ENCODE measurements at regions not wholly inside any gene's neighbourhood (a gene's known extent, or its start where the extent isn't known, plus 50 kb on each side); places are given as distances from the start of the nearest gene placed in this dataset.
A peak's percentile ranks its signal among the peaks of the same experiment; 100 is the strongest.

DNA sequence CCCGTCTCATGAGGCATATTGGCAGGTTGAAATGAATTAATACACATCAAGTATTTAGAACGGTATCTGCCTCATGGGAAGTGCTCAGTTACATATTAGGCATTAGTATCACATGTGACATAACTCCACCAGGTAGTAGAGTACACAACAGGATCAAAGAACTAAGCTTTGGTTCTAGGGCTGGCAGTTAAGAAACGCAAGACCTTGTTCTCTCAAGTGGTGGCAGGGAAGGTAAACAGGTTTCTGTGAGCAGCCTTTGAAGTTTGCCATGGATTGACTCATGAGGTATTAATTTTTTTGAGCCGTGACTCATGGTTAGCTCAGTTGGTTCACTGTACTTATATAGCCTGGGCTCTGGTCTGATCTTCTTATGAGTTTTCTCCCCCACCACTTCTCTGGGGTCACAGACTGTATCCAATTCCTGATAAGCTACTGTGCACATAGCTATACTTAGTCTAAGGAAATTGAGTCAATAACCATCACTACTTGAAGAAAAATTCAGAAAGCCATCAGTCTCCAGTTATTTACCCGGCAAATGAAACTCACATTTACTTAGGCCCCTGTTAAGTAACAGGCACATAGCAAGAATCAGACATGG, 155.6 kb upstream of the STT3B start (continued):
- TF ChIP-seq, protein P1, sequence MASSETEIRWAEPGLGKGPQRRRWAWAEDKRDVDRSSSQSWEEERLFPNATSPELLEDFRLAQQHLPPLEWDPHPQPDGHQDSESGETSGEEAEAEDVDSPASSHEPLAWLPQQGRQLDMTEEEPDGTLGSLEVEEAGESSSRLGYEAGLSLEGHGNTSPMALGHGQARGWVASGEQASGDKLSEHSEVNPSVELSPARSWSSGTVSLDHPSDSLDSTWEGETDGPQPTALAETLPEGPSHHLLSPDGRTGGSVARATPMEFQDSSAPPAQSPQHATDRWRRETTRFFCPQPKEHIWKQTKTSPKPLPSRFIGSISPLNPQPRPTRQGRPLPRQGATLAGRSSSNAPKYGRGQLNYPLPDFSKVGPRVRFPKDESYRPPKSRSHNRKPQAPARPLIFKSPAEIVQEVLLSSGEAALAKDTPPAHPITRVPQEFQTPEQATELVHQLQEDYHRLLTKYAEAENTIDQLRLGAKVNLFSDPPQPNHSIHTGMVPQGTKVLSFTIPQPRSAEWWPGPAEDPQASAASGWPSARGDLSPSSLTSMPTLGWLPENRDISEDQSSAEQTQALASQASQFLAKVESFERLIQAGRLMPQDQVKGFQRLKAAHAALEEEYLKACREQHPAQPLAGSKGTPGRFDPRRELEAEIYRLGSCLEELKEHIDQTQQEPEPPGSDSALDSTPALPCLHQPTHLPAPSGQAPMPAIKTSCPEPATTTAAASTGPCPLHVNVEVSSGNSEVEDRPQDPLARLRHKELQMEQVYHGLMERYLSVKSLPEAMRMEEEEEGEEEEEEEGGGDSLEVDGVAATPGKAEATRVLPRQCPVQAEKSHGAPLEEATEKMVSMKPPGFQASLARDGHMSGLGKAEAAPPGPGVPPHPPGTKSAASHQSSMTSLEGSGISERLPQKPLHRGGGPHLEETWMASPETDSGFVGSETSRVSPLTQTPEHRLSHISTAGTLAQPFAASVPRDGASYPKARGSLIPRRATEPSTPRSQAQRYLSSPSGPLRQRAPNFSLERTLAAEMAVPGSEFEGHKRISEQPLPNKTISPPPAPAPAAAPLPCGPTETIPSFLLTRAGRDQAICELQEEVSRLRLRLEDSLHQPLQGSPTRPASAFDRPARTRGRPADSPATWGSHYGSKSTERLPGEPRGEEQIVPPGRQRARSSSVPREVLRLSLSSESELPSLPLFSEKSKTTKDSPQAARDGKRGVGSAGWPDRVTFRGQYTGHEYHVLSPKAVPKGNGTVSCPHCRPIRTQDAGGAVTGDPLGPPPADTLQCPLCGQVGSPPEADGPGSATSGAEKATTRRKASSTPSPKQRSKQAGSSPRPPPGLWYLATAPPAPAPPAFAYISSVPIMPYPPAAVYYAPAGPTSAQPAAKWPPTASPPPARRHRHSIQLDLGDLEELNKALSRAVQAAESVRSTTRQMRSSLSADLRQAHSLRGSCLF (CRISPR knock-in tag; IDR thresholded peaks at IDR 0.05; ENCODE audit: borderline replicate concordance): no peak
- TF ChIP-seq, protein P2, sequence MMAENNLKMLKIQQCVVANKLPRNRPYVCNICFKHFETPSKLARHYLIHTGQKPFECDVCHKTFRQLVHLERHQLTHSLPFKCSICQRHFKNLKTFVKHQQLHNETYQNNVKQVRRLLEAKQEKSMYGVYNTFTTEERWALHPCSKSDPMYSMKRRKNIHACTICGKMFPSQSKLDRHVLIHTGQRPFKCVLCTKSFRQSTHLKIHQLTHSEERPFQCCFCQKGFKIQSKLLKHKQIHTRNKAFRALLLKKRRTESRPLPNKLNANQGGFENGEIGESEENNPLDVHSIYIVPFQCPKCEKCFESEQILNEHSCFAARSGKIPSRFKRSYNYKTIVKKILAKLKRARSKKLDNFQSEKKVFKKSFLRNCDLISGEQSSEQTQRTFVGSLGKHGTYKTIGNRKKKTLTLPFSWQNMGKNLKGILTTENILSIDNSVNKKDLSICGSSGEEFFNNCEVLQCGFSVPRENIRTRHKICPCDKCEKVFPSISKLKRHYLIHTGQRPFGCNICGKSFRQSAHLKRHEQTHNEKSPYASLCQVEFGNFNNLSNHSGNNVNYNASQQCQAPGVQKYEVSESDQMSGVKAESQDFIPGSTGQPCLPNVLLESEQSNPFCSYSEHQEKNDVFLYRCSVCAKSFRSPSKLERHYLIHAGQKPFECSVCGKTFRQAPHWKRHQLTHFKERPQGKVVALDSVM (CRISPR knock-in tag; IDR thresholded peaks at IDR 0.05): 0 out of 2 replicates have a peak, but pooled peaks have one; percentile 36
- TF ChIP-seq, protein P3, sequence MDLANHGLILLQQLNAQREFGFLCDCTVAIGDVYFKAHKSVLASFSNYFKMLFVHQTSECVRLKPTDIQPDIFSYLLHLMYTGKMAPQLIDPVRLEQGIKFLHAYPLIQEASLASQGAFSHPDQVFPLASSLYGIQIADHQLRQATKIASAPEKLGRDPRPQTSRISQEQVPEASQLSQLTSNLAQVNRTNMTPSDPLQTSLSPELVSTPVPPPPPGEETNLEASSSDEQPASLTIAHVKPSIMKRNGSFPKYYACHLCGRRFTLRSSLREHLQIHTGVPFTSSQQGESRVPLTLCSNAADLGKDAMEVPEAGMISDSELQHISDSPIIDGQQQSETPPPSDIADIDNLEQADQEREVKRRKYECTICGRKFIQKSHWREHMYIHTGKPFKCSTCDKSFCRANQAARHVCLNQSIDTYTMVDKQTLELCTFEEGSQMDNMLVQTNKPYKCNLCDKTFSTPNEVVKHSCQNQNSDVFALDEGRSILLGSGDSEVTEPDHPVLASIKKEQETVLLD (CRISPR knock-in tag; IDR thresholded peaks at IDR 0.05; ENCODE audit: low read depth): no peak
- TF ChIP-seq MAFF (IDR thresholded peaks at IDR 0.05; ENCODE audit: low read depth, low read length) (0 out of 2 replicates have a peak, but pooled peaks have one; percentile 20), RFX3 (CRISPR knock-in tag; IDR thresholded peaks at IDR 0.05) (peak; percentile 46; the same call in 1 of the 2 replicates), HNRNPH1 (optimal IDR thresholded peaks at IDR 0.05; ENCODE audit: low read depth, low read length) (no peak), JUNB (CRISPR knock-in tag; IDR thresholded peaks at IDR 0.05; ENCODE audit: borderline replicate concordance) (peak; percentile 96), ZMYM4 (CRISPR knock-in tag; IDR thresholded peaks at IDR 0.05) (peak; percentile 97), NFIC (IDR thresholded peaks at IDR 0.05; ENCODE audit: low read length) (peak; percentile 98), ZKSCAN8 (CRISPR knock-in tag; IDR thresholded peaks at IDR 0.05; ENCODE audit: borderline replicate concordance) (peak; percentile 95), YEATS4 (CRISPR knock-in tag; IDR thresholded peaks at IDR 0.05; ENCODE audit: borderline replicate concordance) (peak; percentile 56; the same call in 1 of the 2 replicates), EHMT2 (IDR thresholded peaks at IDR 0.05; ENCODE audit: borderline replicate concordance, low read depth, low read length) (peak; percentile 96), PHF21A (CRISPR knock-in tag; IDR thresholded peaks at IDR 0.05) (peak; percentile 90), ZNF124 (CRISPR knock-in tag; IDR thresholded peaks at IDR 0.05) (peak; percentile 62; the same call in 1 of the 2 replicates), SATB2 (CRISPR knock-in tag; IDR thresholded peaks at IDR 0.05) (peak; percentile 95), ZBTB42 (CRISPR knock-in tag; IDR thresholded peaks at IDR 0.05) (no peak), ATRX (CRISPR knock-in tag; IDR thresholded peaks at IDR 0.05; ENCODE audit: borderline replicate concordance) (no peak), ZNF12 (CRISPR knock-in tag; IDR thresholded peaks at IDR 0.05) (peak; percentile 90)
- TF ChIP-seq, protein P4, sequence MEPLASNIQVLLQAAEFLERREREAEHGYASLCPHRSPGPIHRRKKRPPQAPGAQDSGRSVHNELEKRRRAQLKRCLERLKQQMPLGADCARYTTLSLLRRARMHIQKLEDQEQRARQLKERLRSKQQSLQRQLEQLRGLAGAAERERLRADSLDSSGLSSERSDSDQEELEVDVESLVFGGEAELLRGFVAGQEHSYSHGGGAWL (CRISPR knock-in tag; IDR thresholded peaks at IDR 0.05): no peak
- TF ChIP-seq, protein P5, sequence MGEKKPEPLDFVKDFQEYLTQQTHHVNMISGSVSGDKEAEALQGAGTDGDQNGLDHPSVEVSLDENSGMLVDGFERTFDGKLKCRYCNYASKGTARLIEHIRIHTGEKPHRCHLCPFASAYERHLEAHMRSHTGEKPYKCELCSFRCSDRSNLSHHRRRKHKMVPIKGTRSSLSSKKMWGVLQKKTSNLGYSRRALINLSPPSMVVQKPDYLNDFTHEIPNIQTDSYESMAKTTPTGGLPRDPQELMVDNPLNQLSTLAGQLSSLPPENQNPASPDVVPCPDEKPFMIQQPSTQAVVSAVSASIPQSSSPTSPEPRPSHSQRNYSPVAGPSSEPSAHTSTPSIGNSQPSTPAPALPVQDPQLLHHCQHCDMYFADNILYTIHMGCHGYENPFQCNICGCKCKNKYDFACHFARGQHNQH (CRISPR knock-in tag; IDR thresholded peaks at IDR 0.05): peak; percentile 96

All from HepG2 (cell line).